ENCODE measurements at regions not wholly inside any gene's neighbourhood (a gene's known extent, or its start where the extent isn't known, plus 50 kb on each side); places are given as distances from the start of the nearest gene placed in this dataset.
"Not testable (repeated sequence)": the region's sequence is repeated elsewhere in the genome, so short reads cannot be mapped to it uniquely, and the experiment has no call there.

- H3K4me3 Mint-ChIP-seq; H3K27ac Mint-ChIP-seq; intact Hi-C loops (cut with micrococcal nuclease); H3K36me3 Mint-ChIP-seq (ENCODE audit: low read depth); H3K27me3 Mint-ChIP-seq (ENCODE audit: low read depth): not testable (repeated sequence)
- CTCF ChIA-PET = interaction anchor here (1.2 kb wide), 1 partner anchor 87 kb away, joined by 3 read pairs; no protein-coding TSS in a partner anchor
- peaks cover 17% of the 10 kb centered on the region for H3K4me1 Mint-ChIP-seq (ENCODE audit: low read depth)
- peaks cover 19% of the 10 kb centered on the region for H3K9me3 Mint-ChIP-seq
- peak; percentile 23 for DNase-seq
These were observed 59.2 kb upstream of the ZNF641 start for GRCh38 chr12:48409938-48410337.

GRCh38 chr12:48413388-48413787 lies 59.0 kb upstream of the ANP32D start:
- Mint-ChIP-seq H3K27me3 (ENCODE audit: low read depth) (peaks cover 3% of the 10 kb centered on the region), H3K36me3 (ENCODE audit: low read depth) (peaks cover 2% of the 10 kb centered on the region), H3K27ac (no peak overlapping the region), H3K4me1 (ENCODE audit: low read depth) (peaks cover 17% of the 10 kb centered on the region), H3K4me3 (no peak overlapping the region), H3K9me3 (peaks cover 6% of the 10 kb centered on the region)
- no peak for DNase-seq
- intact Hi-C loops (cut with micrococcal nuclease) = no loop called here
- CTCF ChIA-PET = interaction anchor here (0.5 kb wide), 1 partner anchor 348 kb away, joined by 4 read pairs; no protein-coding TSS in a partner anchor

GRCh38 chr12:48414021-48414420 lies 58.3 kb upstream of the ANP32D start:
- peaks cover 6% of the 10 kb centered on the region for H3K9me3 Mint-ChIP-seq
- intact Hi-C loops (cut with micrococcal nuclease) = no loop called here

GRCh38 chr12:48419116-48419935 lies 53.0 kb upstream of the ANP32D start:
- CTCF ChIA-PET = interaction anchor here (0.6 to 0.7 kb wide), 5 partner anchors 21 to 270 kb away, joined by 3 to 7 read pairs (median 5); no protein-coding TSS in a partner anchor
- DNase-seq = no peak
- H3K27me3 Mint-ChIP-seq (ENCODE audit: low read depth) = peaks cover 3% of the 10 kb centered on the region
- H3K9me3 Mint-ChIP-seq = peaks cover 3% of the 10 kb centered on the region
- no peak overlapping the region for H3K27ac Mint-ChIP-seq
- H3K4me1 Mint-ChIP-seq (ENCODE audit: low read depth) = no peaks in the 10 kb centered on the region
- intact Hi-C loops (cut with micrococcal nuclease) = no loop called here
- H3K4me3 Mint-ChIP-seq = no peak overlapping the region
- H3K36me3 Mint-ChIP-seq (ENCODE audit: low read depth) = no peaks in the 10 kb centered on the region

More at GRCh38 chr12:48414021-48414420, 58.3 kb upstream of the ANP32D start:
- Mint-ChIP-seq H3K4me1 (ENCODE audit: low read depth) (peaks cover 16% of the 10 kb centered on the region), H3K36me3 (ENCODE audit: low read depth) (peaks cover 2% of the 10 kb centered on the region), H3K4me3 (no peak overlapping the region), H3K27me3 (ENCODE audit: low read depth) (peaks cover 3% of the 10 kb centered on the region), H3K27ac (no peak overlapping the region)
- no peak for DNase-seq
- CTCF ChIA-PET = no interaction called here

GRCh38 chr12:48420039-48420775 lies 52.2 kb upstream of the ANP32D start:
- no peak for DNase-seq
- Mint-ChIP-seq H3K36me3 (ENCODE audit: low read depth) (no peaks in the 10 kb centered on the region), H3K27me3 (ENCODE audit: low read depth) (peaks cover 3% of the 10 kb centered on the region), H3K4me1 (ENCODE audit: low read depth) (no peaks in the 10 kb centered on the region), H3K4me3 (no peak overlapping the region), H3K27ac (no peak overlapping the region), H3K9me3 (peaks cover 3% of the 10 kb centered on the region)
- CTCF ChIA-PET = interaction anchor here (0.6 to 0.7 kb wide), 3 partner anchors 20 to 270 kb away, joined by 3 to 6 read pairs (median 3); no protein-coding TSS in a partner anchor
- intact Hi-C loops (cut with micrococcal nuclease) = no loop called here

GRCh38 chr12:48422060-48422459 lies 50.3 kb upstream of the ANP32D start:
- H3K9me3 Mint-ChIP-seq = peaks cover 3% of the 10 kb centered on the region
- no peak overlapping the region for H3K27ac Mint-ChIP-seq
- no peaks in the 10 kb centered on the region for H3K4me1 Mint-ChIP-seq (ENCODE audit: low read depth)
- intact Hi-C loops (cut with micrococcal nuclease) = no loop called here
- H3K27me3 Mint-ChIP-seq (ENCODE audit: low read depth) = no peaks in the 10 kb centered on the region
- H3K36me3 Mint-ChIP-seq (ENCODE audit: low read depth) = no peaks in the 10 kb centered on the region
- H3K4me3 Mint-ChIP-seq = no peak overlapping the region
- DNase-seq = no peak
- CTCF ChIA-PET = no interaction called here
